Endodermal cell (in vitro differentiated cells): ENCODE measurements at regions not wholly inside any gene's neighbourhood (a gene's known extent, or its start where the extent isn't known, plus 50 kb on each side); places are given as distances from the start of the nearest gene placed in this dataset.

Experiments used
- DNase-seq: peaks from one replicate; pipeline ENCODE4 v3.0.0-alpha.2; 2017
- H3K27ac ChIP-seq: 2 replicates; pipeline ENCODE4 v1.5.1; 2013; ENCODE audit warnings: mild to moderate bottlenecking, low read depth, low read length, moderate library complexity
- H3K27me3 ChIP-seq: 2 replicates; pipeline ENCODE4 v1.6.1; 2013; ENCODE audit warnings: mild to moderate bottlenecking, low read length, moderate library complexity; ENCODE audit not compliant: insufficient read depth, control insufficient read depth, poor library complexity, severe bottlenecking
- H3K36me3 ChIP-seq: 2 replicates; pipeline ENCODE4 v1.7.0; 2013; ENCODE audit warnings: mild to moderate bottlenecking, low read length, moderate library complexity; ENCODE audit not compliant: control insufficient read depth, insufficient read depth
- H3K4me1 ChIP-seq: one replicate; pipeline ENCODE4 v1.7.0; 2013; ENCODE audit warnings: low read length; ENCODE audit not compliant: control insufficient read depth, insufficient read depth
- H3K4me3 ChIP-seq: 2 replicates; pipeline ENCODE4 v1.5.1; 2013; ENCODE audit warnings: mild to moderate bottlenecking, low read length, moderate library complexity
- H3K9ac ChIP-seq: 2 replicates; pipeline ENCODE4 v1.6.1; 2013; ENCODE audit warnings: mild to moderate bottlenecking, low read length, moderate library complexity; ENCODE audit not compliant: poor library complexity, severe bottlenecking; ENCODE audit errors: extremely low read depth
- H3K9me3 ChIP-seq: 2 replicates; pipeline ENCODE4 v1.6.1; 2013; ENCODE audit warnings: mild to moderate bottlenecking, low read length, moderate library complexity; ENCODE audit not compliant: control insufficient read depth
- H3K27ac Mint-ChIP-seq: 2 replicates; pipeline ENCODE4 v1.8.0; 2020; ENCODE audit warnings: mixed read lengths
- H3K27me3 Mint-ChIP-seq: 2 replicates; pipeline ENCODE4 v1.8.0; 2021; ENCODE audit warnings: mild to moderate bottlenecking, mixed read lengths; ENCODE audit not compliant: insufficient read depth
- H3K36me3 Mint-ChIP-seq: 2 replicates; pipeline ENCODE4 v1.8.0; 2020; ENCODE audit warnings: low read depth, mixed read lengths
- H3K4me1 Mint-ChIP-seq: 2 replicates; pipeline ENCODE4 v1.8.0; 2020; ENCODE audit warnings: mixed read lengths
- H3K4me3 Mint-ChIP-seq: 2 replicates; pipeline ENCODE4 v1.8.0; 2020; ENCODE audit warnings: mild to moderate bottlenecking, moderate library complexity, mixed read lengths
- H3K9me3 Mint-ChIP-seq: 2 replicates; pipeline ENCODE4 v1.8.0; 2020; ENCODE audit warnings: mild to moderate bottlenecking, mixed read lengths
- CTCF ChIP-seq: fragments of 200-600 bp; sonication (generic); conservative IDR thresholded peaks from 2 replicates; pipeline ENCODE4 v1.5.0; 2021; ENCODE audit warnings: antibody characterized with exemption, mild to moderate bottlenecking
- WGBS, 2 experiments: methylation state at CpG; one replicate each; pipeline versions ENCODE4 v1.1.5 to v1.1.7; 2013; ENCODE audit warnings: missing lambda C conversion rate in 2 of 2, mixed read lengths in 1 of 2; ENCODE audit not compliant: insufficient coverage in 1 of 2, insufficient read length in 1 of 2; 5-methylcytosine and 5-hydroxymethylcytosine counted together

GRCh38 chr2:220510668-220511067, 883.2 kb downstream of the SLC4A3 start:
- Histone ChIP-seq H3K36me3 (no peaks in the 10 kb centered on the region), H3K9ac (no peak overlapping the region), H3K27ac (no peak overlapping the region), H3K9me3 (no peaks in the 10 kb centered on the region), H3K27me3 (no peaks in the 10 kb centered on the region), H3K4me3 (no peak overlapping the region), H3K4me1 (no peaks in the 10 kb centered on the region)
- H3K36me3 Mint-ChIP-seq = no peaks in the 10 kb centered on the region
- H3K27me3 Mint-ChIP-seq = no peaks in the 10 kb centered on the region
- 90 to 100% methylated on average over 2 to 3 of the region's 3 CpGs for WGBS, 2 experiments
- H3K4me3 Mint-ChIP-seq = no peak overlapping the region
- TF ChIP-seq CTCF = no peak
- no peaks in the 10 kb centered on the region for H3K9me3 Mint-ChIP-seq
- no peak for DNase-seq
- no peaks in the 10 kb centered on the region for H3K4me1 Mint-ChIP-seq
- H3K27ac Mint-ChIP-seq = no peak overlapping the region

GRCh38 chr2:220512419-220512818, 885.0 kb downstream of the SLC4A3 start:
- Histone ChIP-seq H3K4me3 (no peak overlapping the region), H3K4me1 (no peaks in the 10 kb centered on the region), H3K9me3 (no peaks in the 10 kb centered on the region), H3K27ac (no peak overlapping the region), H3K36me3 (no peaks in the 10 kb centered on the region), H3K9ac (no peak overlapping the region), H3K27me3 (no peaks in the 10 kb centered on the region)
- Mint-ChIP-seq H3K36me3 (no peaks in the 10 kb centered on the region), H3K27ac (no peak overlapping the region), H3K4me1 (no peaks in the 10 kb centered on the region), H3K4me3 (no peak overlapping the region), H3K27me3 (no peaks in the 10 kb centered on the region), H3K9me3 (no peaks in the 10 kb centered on the region)
- DNase-seq = no peak
- 97% methylated on average over 2 of the region's 2 CpGs; no CpG with 5 or more reads in 1 of the 2 experiments for WGBS, 2 experiments
- TF ChIP-seq CTCF = no peak

GRCh38 chr2:220513573-220514288, 886.3 kb downstream of the SLC4A3 start:
- Histone ChIP-seq H3K9ac (no peak overlapping the region), H3K36me3 (no peaks in the 10 kb centered on the region), H3K9me3 (no peaks in the 10 kb centered on the region), H3K4me1 (no peaks in the 10 kb centered on the region), H3K4me3 (no peak overlapping the region), H3K27ac (no peak overlapping the region), H3K27me3 (no peaks in the 10 kb centered on the region)
- Mint-ChIP-seq H3K4me3 (no peak overlapping the region), H3K4me1 (peaks cover 1% of the 10 kb centered on the region), H3K27ac (no peak overlapping the region), H3K27me3 (no peaks in the 10 kb centered on the region), H3K9me3 (no peaks in the 10 kb centered on the region), H3K36me3 (no peaks in the 10 kb centered on the region)
- no peak for TF ChIP-seq CTCF
- DNase-seq = no peak
- WGBS, 2 experiments = 0 to 29% methylated on average over 1 of the region's 2 CpGs
